HG02610 (cell line): ENCODE measurements at regions not wholly inside any gene's neighbourhood (a gene's known extent, or its start where the extent isn't known, plus 50 kb on each side); places are given as distances from the start of the nearest gene placed in this dataset.

Source experiments
- ATAC-seq: cut with Tn5 transposase; IDR thresholded peaks from one replicate; pipeline ENCODE4 v1.9.1; 2021; ENCODE audit warnings: mild to moderate bottlenecking, moderate library complexity; ENCODE audit not compliant: unreplicated experiment

- ATAC-seq: no peak
These were observed 160.2 kb upstream of the CCDC150 start for GRCh38 chr2:196479350-196479749.

DNA sequence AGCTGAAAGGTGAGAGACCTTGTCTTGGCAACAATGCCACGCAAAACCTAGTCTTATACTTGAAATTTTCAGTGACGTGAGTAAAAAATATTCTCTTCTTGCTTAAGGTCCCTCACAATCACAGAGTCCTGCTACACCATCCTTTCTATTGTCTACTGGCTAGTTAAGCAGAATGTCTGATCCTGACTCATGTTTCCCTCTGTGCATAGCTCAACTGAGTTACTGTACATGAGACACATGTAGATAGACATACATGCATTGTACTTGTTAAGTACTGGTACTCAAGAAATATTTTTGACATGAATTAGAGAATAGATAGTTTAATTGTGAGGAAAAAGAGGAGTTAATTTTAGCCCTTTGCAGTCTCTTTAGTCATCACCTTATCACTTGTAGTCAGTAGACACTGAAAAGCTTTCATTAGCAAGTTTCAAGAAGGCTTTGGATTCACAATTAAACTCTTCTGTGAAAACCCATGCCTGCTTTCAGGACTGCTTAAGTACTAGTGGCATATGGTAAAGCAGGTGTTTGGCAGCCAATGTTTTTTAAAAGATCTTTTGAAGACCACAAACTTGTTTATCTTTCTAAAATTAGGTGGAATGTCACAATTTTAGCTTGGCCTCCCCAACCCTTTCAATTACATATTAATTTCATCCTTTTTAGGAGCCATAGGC, 158.7 kb upstream of the CCDC150 start:
- ATAC-seq: no peak

DNA sequence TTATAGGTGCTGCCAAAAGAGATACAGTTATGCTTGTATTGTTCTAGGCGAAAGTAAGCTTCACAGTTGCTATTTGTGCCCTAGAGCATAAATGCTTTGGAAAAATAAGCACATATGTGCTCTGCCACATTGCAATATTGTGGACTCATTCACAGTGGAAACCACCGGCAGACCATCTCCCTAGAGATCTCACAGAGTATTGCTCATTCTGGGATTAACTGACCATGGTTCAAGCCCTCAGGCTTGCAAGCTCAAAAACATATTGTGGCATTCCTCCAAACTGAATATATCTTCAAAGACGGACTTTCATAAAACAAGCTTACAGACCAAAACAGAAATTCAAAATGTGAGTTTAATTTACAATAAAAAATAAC, 158.2 kb upstream of the CCDC150 start:
- no peak for ATAC-seq

GRCh38 chr2:196482119-196483065, 157.1 kb upstream of the CCDC150 start:
- ATAC-seq: no peak

DNA sequence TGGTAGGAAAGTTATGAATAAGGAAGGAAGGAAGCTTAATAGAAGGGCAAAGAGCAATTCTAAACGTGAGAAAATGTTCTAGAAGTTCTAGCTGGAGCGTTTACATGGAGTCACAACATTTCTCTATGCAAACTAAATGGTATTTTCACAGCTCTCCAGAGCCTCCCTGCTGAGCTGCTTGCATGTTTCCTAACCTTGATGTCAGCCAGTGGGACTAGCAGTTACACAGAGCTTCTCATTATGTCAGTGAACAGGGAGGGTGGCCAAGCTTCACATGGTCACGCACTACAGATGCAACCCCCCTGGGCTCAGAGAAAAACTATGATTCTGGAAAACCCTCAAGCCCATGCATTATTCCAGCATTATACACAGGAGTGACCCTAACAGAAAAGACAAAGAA, 153.4 kb upstream of the CCDC150 start:
- ATAC-seq: no peak

DNA sequence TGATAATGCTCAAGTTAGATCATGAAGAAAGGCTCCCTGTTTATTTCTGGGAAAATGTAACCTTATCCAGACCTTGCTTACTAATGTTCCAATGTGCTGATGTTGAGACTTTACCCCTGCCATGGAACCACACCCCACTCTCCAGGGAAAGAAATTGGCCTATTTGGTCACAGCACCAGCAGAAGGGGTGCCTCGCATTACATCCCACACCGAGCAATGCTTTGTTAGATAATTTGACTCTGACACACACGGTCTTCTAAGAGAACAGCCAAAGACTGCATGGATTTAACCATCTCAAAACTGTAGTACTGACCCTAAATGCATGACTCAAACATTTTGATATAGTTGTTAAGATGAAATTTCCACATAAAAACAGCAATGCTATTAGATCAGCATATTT, 152.1 kb upstream of the CCDC150 start:
- ATAC-seq: no peak

DNA sequence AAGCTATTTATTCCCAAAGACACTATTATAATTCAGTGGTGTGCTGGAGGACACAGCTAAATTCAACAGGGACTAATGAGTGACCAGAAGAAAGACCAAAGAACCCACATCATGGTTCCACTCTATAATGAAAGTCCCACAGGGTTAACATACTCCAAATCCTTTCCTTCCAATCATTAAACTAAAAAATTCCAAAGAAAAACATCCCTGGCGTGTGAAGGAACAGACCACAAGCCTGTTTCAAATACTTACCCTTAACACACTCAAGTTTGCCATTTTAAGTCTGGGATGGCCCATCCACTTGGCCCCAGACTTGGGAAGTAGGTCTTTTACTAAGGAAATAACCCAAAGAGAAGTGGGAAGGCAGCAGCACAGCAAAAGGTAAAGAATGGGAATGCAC, 150.1 kb upstream of the CCDC150 start:
- no peak for ATAC-seq

DNA sequence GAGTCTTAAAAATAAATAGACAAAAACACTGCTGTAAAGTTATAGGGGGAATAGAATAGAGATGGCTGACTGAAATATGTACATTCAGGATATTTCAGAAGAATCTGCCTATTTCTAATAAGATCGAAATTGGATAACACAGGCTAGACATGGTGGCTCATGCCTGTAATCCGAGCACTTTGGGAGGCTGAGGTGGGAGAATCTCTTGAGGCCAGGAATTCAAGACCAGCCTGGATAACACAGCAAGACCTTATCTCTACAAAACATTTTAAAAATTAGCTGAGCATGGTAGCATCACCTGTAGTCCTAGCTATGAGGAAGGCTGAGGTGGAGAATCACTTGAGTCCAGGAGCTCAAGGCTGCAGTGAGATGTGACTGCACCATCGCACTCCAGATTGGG, 146.6 kb upstream of the CCDC150 start:
- no peak for ATAC-seq

- ATAC-seq: no peak
These were observed 140.6 kb upstream of the CCDC150 start for GRCh38 chr2:196498962-196499361.

DNA sequence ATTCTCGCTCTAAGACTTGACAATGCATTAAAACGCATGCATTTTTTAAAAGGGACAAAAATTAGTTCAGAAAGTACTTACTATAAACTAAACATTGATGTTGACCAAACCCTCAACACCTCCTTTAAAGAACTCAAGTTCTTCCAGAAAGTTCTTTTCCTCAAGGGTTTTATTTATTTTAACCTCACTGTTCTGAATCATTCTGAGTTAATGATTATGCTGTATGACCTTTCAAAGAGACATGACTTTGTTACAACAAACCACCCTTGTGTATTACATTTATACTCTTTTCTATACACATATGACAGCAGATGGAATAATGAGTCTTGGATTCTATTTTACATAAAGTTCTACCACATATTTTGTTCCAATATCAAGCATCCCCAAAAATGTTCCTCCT, 139.8 kb upstream of the CCDC150 start:
- ATAC-seq: no peak

DNA sequence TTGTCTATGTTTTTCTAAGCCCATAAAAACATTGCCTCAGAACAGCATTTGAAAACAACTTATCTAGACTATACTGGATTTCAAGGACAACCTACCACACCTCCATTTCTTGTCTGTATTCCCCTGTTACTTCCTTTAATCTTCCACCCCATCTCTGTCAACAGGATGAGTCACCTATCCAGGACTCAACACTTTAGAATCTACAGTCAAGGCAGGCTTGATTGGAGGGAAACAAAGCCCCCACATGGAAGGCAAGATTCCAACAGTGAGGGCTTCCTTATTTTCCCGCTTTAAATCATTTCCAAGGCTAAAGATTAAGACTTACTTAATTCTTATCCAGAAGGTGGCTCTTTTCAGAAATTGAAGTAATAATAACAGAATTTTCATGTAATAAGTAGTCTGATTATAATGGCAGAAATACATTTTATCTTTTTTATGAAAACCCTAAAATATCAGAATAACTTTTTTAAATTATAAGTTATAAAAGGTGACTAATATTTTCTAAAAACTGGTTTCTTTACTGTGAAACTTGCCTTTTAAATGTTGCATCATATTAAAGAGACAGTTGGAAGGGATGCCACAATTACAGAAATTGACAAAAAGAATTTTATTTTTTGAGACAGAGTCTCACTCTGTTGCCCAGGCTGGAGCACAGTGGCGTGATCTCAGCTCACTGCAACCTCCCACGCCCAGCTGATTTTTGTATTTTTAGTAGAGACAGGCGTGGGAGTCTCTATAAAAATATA, 138.7 kb upstream of the CCDC150 start:
- ATAC-seq: no peak

- ATAC-seq: no peak
These were observed 137.7 kb upstream of the CCDC150 start for GRCh38 chr2:196501836-196502235.

GRCh38 chr2:196502386-196502785, 137.1 kb upstream of the CCDC150 start:
- ATAC-seq: no peak

DNA sequence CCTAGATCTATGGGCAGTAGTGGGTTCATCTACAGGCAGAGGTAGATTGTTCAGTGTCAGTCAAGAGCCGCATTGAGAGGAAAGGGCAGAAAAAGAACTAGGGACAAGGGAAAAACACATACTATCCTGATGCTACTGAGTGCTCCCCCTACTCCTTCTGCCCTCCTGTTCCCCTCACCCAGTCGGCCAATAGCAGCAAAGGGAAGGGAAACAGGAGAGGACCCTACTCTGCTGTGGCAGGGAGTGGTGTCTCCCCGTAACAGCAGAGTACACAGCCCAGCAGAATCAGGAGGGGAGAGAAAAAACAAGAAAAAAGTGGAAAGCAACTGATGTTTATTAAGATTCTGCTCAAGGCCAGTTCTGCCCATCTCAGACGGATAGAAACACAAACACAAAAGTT, 136.1 kb upstream of the CCDC150 start:
- no peak for ATAC-seq

GRCh38 chr2:196504788-196505187, 134.7 kb upstream of the CCDC150 start:
- peak; percentile 77 for ATAC-seq

GRCh38 chr2:196510246-196510645, 129.3 kb upstream of the CCDC150 start:
- ATAC-seq: no peak

GRCh38 chr2:196511258-196512168, 128.0 kb upstream of the CCDC150 start:
- ATAC-seq: no peak

- no peak for ATAC-seq
These were observed 125.6 kb upstream of the CCDC150 start for GRCh38 chr2:196513796-196514526.

- ATAC-seq: no peak
These were observed 124.9 kb upstream of the CCDC150 start for GRCh38 chr2:196514641-196515040.

DNA sequence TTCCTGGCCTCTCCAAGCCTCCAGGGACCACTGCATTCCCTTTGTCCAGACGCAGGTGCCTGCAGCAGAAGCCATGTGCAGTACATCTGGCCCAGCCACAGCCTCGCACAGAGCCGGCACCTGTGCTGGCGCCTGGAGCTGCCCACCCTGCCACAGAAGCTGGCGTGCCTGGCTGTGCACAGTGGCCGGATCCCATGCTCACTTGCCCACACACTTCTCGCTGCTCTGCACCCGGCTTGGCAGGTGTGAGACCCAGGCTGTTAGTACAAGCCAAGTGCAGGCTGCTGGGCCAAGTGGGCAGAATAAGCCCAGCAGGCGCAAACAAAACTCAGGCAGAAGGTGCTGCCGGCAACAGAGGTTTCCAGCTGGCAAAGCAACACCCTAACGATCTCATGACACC, 124.5 kb upstream of the CCDC150 start:
- no peak for ATAC-seq
